HG02981 (cell line): ENCODE measurements at regions not wholly inside any gene's neighbourhood (a gene's known extent, or its start where the extent isn't known, plus 50 kb on each side); places are given as distances from the start of the nearest gene placed in this dataset.
"Not testable (repeated sequence)": the region's sequence is repeated elsewhere in the genome, so short reads cannot be mapped to it uniquely, and the experiment has no call there.

Source experiments
- ATAC-seq: cut with Tn5 transposase; IDR thresholded peaks from one replicate; pipeline ENCODE4 v1.9.1; 2021; ENCODE audit warnings: mild to moderate bottlenecking, moderate library complexity; ENCODE audit not compliant: unreplicated experiment

DNA sequence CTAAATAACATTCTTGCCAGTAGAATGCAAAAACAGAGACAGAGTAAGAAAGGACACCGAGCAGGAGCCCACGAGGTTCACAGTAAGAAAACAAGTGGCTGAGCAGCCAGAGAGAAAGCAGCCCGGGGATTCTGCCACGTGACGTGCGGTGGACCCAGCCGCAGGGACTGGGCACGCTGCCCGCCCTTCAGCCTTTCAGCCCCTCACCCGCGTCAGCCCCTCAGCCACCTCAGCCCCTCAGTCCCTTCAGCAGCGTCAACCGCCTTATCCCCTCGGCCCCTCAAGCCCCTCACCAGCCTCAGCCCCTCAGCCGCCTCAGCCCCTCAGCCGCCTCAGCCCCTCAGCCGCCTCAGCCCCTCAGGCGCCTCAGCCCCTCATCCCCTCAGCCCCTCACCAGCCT is 1532.2 kb downstream of the REEP3 start:
- ATAC-seq = not testable (repeated sequence)

DNA sequence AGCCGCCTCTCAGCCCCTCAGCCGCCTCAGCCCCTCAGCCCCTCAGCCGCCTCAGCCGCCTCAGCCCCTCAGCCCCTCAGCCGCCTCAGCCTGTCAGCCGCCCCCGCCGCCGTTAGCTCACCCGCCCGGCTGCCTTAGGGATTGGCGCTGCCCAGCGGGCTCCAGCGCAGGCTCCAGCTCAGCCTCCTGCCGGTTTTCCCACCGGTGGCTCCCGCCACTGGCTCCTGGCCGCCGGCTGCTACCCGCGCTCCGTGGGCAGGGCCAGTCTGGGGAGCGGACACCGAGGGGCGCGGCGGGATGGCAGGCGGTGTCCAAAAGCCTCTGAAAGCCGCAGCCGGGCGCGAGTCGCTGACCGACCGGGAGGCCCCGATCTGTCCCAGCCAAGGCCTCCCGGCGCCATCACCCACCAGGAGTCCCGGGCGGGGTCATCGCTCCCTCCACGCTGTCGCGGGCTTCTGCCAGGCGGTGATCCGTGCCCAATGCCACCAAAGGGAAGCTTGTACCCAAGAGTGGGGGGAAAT is 1532.7 kb downstream of the REEP3 start:
- ATAC-seq = not testable (repeated sequence)

DNA sequence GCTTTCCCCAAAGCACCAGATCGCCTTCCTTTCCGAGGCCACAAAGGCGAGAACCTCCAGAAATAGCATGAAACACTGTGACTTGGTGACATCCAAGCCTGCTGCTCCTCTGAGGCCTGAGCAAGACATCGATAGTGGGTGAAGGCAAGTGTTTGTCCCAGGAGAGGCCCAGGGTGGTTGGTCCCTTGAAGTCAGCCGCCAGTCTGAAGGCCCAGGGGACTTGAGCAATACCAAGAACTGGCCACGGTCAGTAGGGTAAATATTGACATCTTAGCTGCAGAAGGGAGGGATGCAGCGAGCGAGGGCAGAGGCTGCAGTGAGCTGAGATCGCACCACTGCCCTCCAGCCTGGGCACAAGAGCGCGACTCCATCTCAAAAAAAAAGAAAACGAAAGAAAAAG is 1533.5 kb downstream of the REEP3 start:
- not testable (repeated sequence) for ATAC-seq

DNA sequence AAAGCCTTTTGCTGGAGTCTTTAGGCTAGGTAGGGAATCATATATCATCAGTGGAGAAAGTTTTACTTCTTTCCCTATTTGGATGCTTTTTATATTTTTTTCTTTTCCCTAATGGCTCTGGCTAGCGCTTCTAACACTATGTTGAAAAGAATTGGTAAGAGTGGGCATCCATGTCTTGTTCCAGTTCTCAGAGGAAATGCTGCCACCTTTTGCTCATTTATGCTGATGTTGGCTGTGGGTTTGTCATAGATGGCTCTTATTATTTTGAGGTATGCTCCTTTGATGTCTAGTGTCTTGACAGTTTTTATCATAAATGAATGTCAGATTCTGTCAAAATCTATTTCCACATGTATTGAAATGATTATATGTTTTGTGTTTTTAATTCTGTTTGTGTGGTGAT is 1544.1 kb downstream of the REEP3 start:
- ATAC-seq = no peak

DNA sequence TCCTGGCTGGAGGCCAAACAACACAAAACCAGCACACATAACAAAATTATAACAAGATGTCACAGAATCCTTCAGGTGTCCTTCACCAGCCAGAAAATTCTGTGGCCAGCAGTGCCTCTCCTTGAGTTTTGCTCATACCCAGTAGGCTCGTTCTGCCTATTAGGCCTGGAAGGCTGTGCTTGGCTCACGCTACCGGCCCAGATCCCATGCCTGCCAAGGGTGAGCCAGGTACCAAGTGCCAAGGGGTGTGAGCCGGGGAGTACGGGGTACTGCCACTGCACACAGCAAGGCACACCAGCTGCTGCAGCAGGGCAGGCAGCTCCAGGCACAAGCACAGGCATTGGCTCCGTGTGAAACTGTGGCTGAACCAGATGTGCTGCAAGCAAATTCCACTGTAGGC is 1562.0 kb downstream of the REEP3 start:
- ATAC-seq = no peak

DNA sequence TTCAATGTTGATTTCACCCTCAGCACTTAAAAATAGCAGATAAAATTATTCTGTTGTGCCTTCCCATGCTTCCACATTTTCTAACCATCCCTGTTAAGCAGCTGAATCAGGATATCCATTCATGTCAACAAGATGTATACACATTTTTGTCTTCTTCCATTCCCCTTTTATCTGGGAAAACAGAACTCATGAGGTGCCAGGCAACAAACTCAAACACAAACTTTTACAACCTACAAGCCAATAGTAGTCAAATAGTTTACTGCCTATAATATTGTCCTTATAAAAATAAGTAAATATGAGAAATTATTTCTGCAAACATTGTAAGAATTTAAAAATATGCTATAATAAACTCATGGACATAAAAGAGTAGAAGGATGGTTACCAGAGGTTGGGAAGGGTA is 1569.8 kb downstream of the REEP3 start:
- no peak for ATAC-seq

DNA sequence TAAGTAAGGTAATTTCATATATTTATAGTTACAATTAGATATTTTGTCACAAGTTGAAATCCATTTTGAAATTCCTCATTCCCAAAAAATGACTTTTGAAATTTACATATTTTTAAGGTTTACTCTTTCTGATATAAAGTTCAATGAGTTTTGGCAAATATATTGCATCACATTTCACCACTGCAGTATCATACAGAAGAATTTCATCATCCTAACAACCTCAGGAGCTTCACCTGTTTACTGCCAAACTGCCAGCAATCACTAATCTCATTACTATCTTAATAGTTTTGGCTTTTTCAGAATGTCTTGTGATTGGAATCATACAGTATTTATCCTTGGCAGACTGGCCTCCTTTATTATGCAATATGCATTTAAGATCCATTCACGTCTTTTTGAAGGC is 1578.9 kb downstream of the REEP3 start:
- no peak for ATAC-seq

DNA sequence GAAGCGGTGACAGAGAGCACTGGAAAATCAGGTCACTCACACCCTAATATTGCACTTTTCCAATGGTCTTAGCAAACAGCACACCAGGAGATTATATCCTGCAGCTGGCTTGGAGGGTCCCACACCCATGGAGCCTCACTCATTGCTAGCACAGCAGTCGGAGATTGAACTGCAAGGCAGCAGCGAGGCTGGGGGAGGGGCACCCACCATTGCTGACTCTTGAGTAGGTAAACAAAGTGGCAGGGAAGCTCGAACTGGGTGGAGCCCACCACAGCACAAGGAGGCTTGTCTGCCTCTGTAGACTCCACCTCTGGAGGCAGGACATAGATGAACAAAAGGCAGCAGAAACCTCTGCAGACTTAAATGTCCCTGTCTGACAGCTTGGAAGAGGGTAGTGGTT is 1579.7 kb downstream of the REEP3 start:
- not testable (repeated sequence) for ATAC-seq

DNA sequence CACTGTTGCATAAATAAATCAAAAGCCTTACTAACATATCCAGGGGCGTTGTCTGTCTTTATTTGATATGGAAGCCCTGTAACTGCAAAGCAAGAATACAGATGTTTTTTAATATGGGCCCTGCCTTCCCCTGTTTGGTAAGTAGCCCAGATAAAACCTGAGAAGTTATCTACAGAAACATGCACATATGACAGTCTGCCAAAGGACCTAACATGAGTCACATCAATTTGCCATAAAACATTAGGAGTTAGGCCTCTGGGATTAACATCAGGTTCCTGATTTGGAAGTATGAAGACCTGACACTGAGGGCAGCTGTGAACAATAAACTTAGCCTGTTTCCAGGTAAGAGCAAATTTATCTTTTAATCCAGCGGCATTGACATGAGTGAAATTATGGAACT is 1588.8 kb downstream of the REEP3 start:
- no peak for ATAC-seq

DNA sequence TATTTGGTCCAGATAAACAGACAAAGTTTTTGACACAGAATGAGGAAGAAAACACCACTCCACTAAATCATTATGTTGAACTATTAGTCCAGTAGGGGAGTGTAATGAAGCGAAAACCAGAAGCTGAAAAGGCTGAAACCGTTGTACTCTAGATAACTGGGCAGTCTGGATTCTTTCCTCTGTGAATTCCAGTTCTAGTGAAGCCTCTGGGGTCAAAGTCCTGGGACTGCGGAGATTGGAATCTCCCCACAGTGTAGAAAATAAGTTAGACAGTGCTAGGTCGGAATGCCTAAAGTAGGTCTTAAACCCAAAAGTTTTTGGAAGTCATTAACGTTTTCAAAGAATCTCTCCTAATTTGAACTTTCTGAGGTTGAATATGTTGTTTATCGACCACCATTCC is 1589.9 kb downstream of the REEP3 start:
- not testable (repeated sequence) for ATAC-seq

DNA sequence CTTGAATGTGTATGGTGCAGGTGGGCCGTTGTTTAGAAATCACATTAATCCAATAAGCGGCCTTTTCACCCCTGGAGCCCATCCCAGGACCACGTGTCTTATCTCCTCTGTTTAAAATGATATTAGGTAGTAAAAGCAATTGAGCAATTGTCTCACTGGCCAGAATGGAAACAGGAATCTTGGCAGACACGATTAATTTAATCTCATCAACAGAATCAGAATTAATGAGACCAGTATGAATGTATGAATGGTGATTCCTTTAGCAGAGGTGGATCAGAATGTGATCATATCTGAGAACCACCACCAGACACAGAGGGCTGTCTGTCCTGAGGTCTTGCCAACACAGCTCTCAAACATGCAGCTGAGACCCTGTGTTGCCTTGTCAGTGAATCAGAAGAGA is 1591.4 kb downstream of the REEP3 start:
- ATAC-seq = no peak

DNA sequence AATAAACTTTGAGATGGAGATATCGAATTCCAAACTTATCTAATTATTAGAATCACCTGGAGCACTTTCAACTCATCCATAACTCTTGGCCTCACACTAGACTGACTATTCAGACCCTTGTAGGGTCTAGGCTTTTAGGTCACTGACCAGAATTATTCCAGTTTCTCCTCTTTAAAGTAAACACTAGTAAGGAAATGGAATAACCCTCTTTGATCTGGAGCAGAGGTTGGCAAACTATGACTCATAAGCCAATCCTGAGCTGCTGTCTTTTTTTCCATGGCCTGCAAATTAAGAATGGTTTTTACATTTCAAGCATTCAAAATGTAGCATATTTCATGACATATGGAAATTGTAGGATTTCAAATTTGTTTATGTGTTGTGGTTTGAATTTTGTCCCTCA is 1601.9 kb downstream of the REEP3 start:
- ATAC-seq = no peak

DNA sequence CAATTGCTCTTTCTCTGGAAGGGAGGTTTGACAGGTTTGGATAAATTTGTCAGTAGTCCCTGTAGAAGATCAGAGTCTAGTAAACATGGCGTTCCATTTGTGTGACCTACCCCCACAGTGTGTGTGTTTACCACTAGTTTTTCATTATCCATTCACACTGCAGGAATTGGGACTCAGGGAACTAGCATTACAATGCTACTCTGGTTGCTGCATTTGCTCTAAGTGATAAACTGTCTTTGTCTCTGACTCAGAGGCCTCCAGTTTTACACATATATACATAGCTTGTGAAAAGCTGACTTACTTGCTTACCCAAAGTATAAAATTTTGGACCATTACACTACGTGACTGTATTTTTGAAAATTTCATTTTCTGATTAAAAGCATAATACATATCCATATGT is 1604.0 kb downstream of the REEP3 start:
- ATAC-seq = no peak

DNA sequence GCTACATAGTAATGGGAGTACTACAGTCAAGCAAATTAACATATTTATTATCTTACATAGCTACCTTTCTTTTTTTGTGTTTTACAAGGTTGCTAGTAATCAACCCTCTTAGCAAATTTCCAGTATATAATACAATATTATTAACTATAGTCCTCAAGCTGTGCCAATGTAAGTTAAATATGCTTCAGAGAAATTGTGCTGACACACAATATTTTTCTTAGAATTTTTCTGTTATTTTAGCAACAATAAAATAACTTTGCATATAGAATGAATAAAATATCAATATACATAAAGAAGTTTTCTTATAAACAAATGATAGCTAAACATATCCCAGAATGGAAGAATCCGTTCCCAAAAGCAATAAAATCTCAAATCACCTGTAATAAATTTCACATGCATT is 1605.1 kb downstream of the REEP3 start:
- ATAC-seq = no peak

DNA sequence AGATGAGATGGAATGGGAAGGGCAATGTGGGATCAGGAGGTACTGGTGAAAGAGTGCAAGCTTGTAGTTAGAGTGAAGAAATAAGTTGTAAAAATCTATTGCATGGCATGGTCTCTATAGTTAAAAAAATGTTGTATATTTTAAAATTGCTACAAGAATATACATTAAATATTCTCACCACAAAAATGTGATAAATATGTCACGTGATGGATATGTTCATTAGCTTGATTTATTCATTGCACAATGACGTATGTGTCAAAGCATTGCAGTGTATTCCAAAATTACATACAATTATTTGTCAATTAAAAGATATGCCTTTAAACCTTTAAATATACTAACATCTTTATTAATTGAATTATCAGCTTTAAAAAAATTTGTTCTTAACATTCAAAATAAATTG is 1607.1 kb downstream of the REEP3 start:
- ATAC-seq = no peak

DNA sequence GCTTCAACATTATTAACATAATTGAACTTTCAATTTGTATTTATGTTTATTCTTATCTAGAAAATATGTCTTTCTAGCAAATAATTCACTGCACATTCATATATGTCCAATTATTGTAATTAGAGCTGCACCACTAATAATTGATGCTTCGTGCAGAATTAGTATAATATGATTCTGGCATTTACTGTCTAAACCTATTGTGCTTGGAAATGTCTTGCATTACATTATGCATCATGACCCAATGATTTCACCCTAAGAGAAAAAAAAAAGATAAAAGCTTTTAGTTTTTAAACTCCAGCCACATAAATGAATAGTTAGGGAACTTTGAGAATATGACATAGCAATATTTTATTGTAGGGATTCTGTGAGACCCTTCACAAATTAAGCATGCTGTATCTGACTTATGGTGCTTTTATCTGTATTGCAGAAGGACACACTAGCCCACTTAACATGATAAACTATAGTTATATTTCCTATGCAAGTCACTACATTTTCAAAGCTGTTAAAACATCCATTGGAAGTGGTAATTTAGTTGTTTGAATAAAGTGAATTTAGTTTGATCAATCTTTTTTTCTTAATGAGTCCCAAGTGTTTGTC is 1609.1 kb downstream of the REEP3 start:
- no peak for ATAC-seq

DNA sequence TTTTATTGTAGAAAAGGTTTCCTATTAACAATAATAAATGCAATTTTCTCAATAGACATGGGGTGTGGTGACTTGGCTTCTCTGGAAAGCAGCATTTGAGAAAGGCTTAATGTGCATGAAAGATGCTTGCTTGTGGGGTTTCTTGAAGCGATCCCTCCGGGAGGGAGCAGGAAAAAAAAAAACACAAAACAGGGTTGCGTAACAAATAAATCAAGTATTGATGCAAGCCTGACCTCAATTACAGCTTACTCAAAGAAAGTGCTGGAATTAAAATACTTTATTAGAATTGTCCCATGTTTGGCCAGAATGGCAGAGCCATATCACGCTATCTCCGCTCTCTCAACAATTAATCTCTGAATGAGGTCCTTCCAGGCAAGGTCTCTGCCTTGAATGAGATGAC is 1612.5 kb downstream of the REEP3 start:
- no peak for ATAC-seq

DNA sequence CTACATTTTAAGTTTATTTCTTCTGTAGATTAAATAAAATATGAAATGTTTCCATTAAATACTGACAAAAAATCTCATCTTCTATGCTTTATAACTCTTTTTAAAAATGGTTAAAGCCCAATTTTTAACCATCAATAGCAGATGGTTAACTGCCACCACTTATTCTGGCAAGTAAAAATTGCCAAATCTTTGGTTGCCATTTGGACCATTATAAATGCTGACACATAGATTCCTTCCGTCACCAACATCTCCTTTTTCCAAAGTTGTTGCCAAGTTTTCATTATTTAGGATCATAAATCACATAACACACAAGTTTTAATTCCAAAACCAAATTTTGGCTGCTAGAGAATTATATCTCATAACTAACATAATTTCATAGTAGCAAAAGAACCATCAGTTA is 1614.3 kb downstream of the REEP3 start:
- no peak for ATAC-seq

DNA sequence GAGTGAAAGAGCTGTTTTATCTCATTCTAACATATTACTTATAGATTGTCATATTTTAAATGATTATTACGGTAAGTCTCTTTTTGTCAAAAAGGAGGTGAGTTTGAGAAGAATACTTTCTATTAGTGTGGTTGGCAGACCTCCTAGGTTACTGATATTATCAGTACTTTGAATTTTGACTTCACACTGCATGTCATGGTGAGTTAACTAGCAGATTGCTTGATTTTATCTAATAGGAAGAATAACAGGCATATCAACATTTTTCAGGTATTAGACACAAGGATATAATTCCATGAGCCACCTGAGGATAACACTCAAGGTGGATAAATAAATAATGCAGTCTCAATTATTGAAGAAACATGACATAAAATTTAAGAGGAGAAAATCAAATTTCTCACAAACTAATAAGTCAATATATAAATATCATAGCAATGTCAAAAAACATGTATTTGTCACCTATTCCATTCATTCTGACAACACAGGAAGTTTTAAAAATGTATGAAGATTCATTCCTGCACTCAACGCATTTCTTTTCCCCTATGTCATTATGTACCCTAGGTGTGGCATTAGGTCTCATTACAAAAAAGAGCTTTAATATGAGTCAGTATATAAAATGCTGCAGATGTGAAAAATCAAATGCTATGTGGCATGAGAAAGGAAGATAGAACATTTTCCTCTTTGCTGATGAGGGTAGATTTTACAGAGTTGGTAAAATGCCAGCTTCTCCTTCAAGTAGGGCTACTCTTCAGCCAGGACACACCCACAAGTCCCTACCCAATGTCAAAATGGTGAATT is 1621.6 kb downstream of the REEP3 start:
- no peak for ATAC-seq

DNA sequence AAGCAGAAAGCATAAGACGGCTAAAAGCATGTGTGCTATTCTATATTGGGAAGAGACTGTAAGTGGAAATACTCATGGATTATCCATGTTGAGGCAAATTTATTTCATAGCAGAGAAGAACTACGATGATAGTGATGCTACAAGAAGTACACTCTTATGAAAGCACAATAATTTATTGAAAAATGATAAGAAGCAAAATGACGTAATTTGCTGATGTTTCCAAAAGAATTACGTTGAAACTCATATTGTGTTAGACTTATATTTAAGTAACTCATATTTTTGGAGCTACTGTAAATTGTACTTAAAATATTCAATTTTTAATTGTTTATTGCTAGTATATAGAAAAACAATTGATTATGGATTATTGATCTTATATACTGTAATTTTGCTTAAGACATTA is 1622.5 kb downstream of the REEP3 start:
- no peak for ATAC-seq

DNA sequence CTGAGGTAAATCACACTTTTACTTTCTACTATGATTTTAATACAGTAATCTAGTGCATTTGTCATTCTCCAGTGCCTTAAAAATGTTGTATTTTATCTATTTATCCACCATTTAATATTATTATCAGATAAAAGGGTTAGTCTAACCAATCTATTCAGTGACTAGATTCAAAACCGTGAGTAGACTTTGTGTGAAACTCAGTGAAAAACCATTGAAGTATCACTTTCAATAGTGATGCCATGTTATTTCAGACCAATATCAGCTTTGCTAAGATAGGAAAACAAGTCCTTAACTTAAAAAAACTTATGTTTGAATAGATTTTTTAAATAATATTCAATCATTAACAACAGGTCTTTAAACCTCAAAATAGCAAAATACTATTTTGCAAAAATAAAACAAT is 1628.7 kb downstream of the REEP3 start:
- no peak for ATAC-seq

DNA sequence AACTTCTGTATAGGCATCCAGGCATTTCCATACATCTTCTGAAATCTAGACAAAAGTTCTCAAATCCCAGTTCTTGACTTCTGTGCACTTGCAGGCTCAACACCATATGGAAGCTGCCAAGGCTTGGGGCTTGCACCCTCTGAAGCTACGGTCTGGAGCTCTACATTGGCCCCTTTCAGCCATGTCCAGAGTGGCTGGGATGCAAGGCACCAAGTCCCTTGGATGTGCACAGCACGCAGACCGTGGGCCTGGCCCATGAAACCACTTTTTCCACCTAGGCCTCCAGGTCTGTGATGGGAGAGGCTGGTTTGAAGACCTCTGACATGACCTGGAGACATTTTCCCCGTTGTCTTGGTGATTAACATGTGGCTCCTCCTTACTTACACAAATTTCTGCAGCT is 1645.1 kb downstream of the REEP3 start:
- no peak for ATAC-seq

DNA sequence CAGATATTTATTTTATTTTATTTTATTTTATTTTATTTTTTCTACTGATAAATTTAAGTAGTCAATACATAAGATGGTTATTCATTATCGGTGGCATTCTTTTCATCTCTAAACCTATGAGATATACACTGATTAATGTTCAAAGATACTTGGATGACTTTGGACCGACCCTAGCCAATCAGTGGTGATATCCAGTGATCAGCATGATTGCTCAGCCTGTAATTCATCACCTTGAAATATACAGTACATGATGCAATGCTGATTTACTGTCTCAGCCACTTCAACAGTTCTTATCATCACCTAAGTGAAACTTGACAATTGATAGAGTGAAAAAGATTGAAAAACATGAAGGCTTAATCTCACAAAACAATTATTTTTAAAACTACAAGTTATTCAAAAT is 1651.0 kb downstream of the REEP3 start:
- ATAC-seq = no peak
